ENCODE measurements at regions not wholly inside any gene's neighbourhood (a gene's known extent, or its start where the extent isn't known, plus 50 kb on each side); places are given as distances from the start of the nearest gene placed in this dataset.

DNA sequence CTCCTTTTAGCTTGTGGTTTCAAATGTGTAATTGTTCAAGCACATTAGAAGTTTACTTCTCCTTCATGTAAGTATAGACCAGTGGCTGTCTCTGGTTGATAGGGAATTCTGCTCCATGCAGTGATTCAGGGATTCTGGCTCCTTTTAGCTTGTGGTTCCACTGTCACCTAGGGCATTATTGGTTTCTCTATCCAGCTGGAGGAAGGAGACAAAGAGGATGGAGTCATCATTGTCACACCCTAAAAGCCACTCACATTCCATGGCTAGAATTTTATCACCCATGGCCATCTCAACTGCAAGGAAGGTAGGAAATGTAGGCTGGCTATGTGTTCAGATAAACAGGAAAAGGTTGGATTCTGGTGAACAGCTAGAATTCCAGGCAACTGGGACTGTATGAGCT, 131.2 kb downstream of the URB2 start:
- TF ChIP-seq, protein P1, sequence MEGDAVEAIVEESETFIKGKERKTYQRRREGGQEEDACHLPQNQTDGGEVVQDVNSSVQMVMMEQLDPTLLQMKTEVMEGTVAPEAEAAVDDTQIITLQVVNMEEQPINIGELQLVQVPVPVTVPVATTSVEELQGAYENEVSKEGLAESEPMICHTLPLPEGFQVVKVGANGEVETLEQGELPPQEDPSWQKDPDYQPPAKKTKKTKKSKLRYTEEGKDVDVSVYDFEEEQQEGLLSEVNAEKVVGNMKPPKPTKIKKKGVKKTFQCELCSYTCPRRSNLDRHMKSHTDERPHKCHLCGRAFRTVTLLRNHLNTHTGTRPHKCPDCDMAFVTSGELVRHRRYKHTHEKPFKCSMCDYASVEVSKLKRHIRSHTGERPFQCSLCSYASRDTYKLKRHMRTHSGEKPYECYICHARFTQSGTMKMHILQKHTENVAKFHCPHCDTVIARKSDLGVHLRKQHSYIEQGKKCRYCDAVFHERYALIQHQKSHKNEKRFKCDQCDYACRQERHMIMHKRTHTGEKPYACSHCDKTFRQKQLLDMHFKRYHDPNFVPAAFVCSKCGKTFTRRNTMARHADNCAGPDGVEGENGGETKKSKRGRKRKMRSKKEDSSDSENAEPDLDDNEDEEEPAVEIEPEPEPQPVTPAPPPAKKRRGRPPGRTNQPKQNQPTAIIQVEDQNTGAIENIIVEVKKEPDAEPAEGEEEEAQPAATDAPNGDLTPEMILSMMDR (IDR thresholded peaks at IDR 0.05): no peak
- TF ChIP-seq HOXA7 (CRISPR knock-in tag; IDR thresholded peaks at IDR 0.05): no peak
- TF ChIP-seq FOSL2 (IDR thresholded peaks at IDR 0.05): no peak
- no peak for TF ChIP-seq FOSL2 (CRISPR knock-in tag; IDR thresholded peaks at IDR 0.05)
- no peak for TF ChIP-seq ESRRA (IDR thresholded peaks at IDR 0.05; ENCODE audit: borderline replicate concordance, low read length)
- TF ChIP-seq RFX5 (IDR thresholded peaks at IDR 0.05): no peak
- TF ChIP-seq MYC (IDR thresholded peaks at IDR 0.05; ENCODE audit: borderline replicate concordance, low read length): no peak
- TF ChIP-seq, protein P2, sequence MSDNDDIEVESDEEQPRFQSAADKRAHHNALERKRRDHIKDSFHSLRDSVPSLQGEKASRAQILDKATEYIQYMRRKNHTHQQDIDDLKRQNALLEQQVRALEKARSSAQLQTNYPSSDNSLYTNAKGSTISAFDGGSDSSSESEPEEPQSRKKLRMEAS (IDR thresholded peaks at IDR 0.05): no peak
- no peak for TF ChIP-seq MAZ (IDR thresholded peaks at IDR 0.05; ENCODE audit: borderline replicate concordance, low read depth, low read length)
- TF ChIP-seq CEBPB (IDR thresholded peaks at IDR 0.05): no peak
- no peak for TF ChIP-seq POLR2A (IDR thresholded peaks at IDR 0.05; ENCODE audit: low read length)
